Motor neuron (in vitro differentiated cells): ENCODE measurements at regions not wholly inside any gene's neighbourhood (a gene's known extent, or its start where the extent isn't known, plus 50 kb on each side); places are given as distances from the start of the nearest gene placed in this dataset.

Experiments
- ATAC-seq, 8 experiments: fragments of 200-7000 bp; cut with Tn5 transposase; replicated peaks in 6 of 8; 2 replicates each; pipeline ENCODE4 v1.8.0; 2021; ENCODE audit warnings: mild to moderate bottlenecking in 8 of 8, moderate library complexity in 8 of 8
- H3K27ac ChIP-seq, 2 donors: fragments of 250-450 bp; sonication (Bioruptor Pico); 2 replicates each; pipeline ENCODE4 v1.9.0; 2021; ENCODE audit warnings: antibody characterized with exemption in 2 of 2, mild to moderate bottlenecking in 2 of 2, moderate library complexity in 1 of 2
- H3K4me1 ChIP-seq, 2 donors: fragments of 250-450 bp; sonication (Bioruptor Pico); replicated peaks in 1 of 2; 2 replicates each; pipeline ENCODE4 v1.6.1; 2021; ENCODE audit warnings: antibody characterized with exemption in 2 of 2, mild to moderate bottlenecking in 2 of 2, moderate library complexity in 1 of 2
- H3K4me3 ChIP-seq, 5 donors: fragments of 250-450 bp; sonication (Bioruptor Pico); 2 replicates each; pipeline ENCODE4 v1.9.0; 2021; ENCODE audit warnings: antibody characterized with exemption in 5 of 5, mild to moderate bottlenecking in 5 of 5, moderate library complexity in 4 of 5
- WGBS, 10 experiments: fragments of 450-650 bp; shearing (Covaris generic); methylation state at CpG; one replicate each; pipeline ENCODE4 v1.0.0; 2022; 5-methylcytosine and 5-hydroxymethylcytosine counted together
- in situ Hi-C, 9 experiments: fragments of 400-800 bp; cut with MboI; loops; one replicate each; pipeline ENCODE4 v1.15.0; 2021; ENCODE audit warnings: low sequenced_read_pairs in 9 of 9, low pct_unique_long_range_greater_than_20kb in 2 of 9; ENCODE audit not compliant: unreplicated experiment in 9 of 9

DNA sequence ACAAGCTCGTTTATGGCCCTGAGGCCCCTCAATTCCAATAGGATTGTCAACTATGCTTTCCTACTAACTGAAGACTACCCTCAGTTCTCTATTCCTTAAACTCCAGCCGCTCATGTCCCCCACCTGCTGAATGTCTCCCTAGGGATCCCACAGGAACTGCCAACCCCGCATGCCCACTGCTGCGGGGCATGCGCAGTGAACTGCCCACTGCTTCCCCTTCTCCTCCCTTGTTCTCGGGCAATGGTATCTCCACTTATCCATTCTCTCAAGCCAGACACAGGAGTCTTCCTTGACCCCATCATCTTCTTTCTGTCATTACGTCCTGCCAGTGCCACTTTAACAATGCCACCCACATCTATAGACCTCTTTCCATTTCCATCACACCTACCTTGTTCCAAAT, 90.0 kb downstream of the FGF18 start:
- WGBS, 10 experiments: 67 to 100% (median 93%) methylated on average over 1 to 6 of the region's 7 CpGs; no CpG with 5 or more reads in 3 of the 10 experiments
- H3K4me1 ChIP-seq: no peaks in the 10 kb centered on the region
- in situ Hi-C loops: no loop called here
- H3K4me3 ChIP-seq: no peak overlapping the region
- H3K27ac ChIP-seq: no peak overlapping the region
- no peak for ATAC-seq

DNA sequence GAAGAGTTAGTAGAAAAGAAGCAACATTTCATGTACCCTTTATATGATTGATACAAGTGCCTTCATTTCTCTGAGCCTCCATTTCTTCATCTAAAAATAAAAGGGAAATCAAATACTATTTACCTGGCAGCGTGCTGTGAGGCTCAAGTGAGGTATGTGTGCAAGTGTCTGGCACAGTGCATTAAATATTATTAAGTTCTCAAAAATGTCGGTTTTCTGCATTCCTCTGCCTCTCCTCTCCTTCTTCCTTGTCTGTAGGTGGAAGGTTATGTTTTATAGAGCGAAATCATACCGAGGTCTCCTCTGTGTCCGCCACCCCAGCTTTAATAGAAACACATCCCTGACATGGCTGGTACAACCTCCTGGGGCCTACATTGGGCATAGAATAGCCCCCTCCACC, 93.0 kb downstream of the FGF18 start:
- H3K27ac ChIP-seq: no peak overlapping the region
- ATAC-seq: no peak
- no peaks in the 10 kb centered on the region for H3K4me1 ChIP-seq
- in situ Hi-C loops: no loop called here
- WGBS, 10 experiments: 64 to 100% (median 93%) methylated on average over 1 to 5 of the region's 5 CpGs; no CpG with 5 or more reads in 3 of the 10 experiments
- no peak overlapping the region for H3K4me3 ChIP-seq

DNA sequence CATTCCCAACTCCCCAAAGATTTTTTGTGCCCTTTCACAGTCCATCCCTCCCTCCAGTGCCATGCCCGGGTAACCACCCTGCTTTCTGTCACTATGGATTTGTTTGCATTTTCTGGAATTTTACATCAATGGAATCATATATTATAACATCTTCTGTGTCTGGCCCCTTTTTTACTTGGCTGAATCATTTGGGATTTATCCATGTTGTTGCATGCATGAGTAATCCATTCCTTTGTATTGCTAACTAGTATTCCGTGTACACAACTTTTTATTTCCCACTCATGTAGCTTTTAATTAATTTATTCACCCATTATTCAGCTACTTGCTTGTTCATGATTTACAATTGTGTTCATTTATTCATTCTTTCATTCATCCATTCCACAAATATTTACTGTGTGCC, 94.1 kb downstream of the FGF18 start:
- Histone ChIP-seq H3K4me1 (no peaks in the 10 kb centered on the region), H3K27ac (no peak overlapping the region), H3K4me3 (no peak overlapping the region)
- WGBS, 10 experiments: 20 to 88% (median 65%) methylated on average over 1 to 2 of the region's 2 CpGs; no CpG with 5 or more reads in 2 of the 10 experiments
- no peak for ATAC-seq
- in situ Hi-C loops: no loop called here

DNA sequence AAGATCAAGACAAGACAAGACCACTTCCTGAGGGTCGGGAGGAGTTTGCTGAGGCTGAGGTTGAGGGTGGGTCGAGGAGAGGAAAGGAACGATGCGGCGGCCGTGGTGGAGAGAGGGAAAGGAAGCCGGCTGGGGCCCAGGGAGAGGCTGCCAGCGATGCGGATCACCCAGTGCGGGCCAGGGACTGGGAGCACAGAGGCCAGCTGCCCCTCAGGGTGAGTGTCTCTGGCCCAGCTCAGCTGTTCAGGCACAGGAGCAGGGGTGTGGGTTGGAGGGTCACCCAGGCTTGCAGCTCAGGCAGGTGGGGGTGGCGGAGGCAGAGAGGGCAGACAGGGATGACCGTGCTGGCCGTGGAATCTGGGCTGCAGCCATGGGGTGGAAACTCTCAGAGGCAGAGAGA, 99.5 kb downstream of the FGF18 start:
- in situ Hi-C loops: no loop called here

DNA sequence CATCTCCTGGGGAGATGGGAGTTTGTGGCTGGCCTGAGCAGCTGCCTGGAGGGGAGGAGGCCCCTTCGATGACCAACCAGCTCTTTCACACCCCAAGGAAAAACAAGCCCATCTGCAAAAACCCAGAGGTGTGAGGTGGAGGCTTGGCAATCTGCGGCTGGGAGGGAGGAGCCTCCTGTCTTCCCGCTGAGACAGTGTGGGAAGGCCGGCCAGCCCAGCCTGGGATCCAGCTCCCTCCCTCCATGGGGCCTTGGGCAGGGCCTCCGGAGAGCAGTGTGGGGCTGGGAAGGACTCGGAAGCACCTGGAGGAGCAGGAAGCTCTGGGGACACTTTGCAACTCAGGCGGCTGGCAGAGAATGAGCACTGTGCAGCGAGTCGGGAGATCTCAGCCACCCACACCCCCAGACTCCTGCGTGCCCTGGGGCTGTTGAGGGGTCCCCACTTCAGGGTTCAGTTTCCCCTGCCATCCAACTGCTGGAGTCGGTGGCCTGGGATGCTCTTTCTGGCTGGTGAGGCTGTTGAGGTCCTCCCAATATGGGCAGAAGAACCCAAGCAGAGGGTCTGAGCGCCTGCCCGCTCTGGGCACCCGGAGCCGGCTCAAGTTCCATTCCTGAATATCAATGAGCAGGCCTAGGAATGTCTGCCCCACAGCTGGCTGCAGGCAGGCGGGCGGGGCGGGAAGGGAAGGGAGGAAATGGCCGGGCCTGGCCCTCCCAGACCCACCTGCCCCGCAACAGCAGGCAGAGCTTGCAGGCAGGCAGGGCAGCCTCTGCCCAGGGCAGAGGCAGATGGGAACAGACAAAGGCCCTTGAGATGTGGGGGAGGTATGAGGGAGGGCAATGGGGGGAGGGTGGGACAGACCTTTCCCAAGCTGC, 101.1 kb downstream of the FGF18 start:
- in situ Hi-C loops: no loop called here
- no peak overlapping the region for H3K27ac ChIP-seq
- 10 to 20% methylated on average over 2 to 3 of the region's 20 CpGs; no CpG with 5 or more reads in 8 of the 10 experiments for WGBS, 10 experiments
- ATAC-seq: peak; percentile 54 to 90 (median 78)
- peaks cover 12 to 18% of the 10 kb centered on the region in 2 donors for H3K4me1 ChIP-seq
- no peak overlapping the region for H3K4me3 ChIP-seq

More for the DNA sequence above, 99.5 kb downstream of the FGF18 start:
- no peak overlapping the region for H3K27ac ChIP-seq
- H3K4me1 ChIP-seq: peaks cover 12 to 18% of the 10 kb centered on the region in 2 donors
- 80 to 95% (median 84%) methylated on average over 1 to 10 of the region's 13 CpGs; no CpG with 5 or more reads in 7 of the 10 experiments for WGBS, 10 experiments
- no peak for ATAC-seq
- no peak overlapping the region for H3K4me3 ChIP-seq

DNA sequence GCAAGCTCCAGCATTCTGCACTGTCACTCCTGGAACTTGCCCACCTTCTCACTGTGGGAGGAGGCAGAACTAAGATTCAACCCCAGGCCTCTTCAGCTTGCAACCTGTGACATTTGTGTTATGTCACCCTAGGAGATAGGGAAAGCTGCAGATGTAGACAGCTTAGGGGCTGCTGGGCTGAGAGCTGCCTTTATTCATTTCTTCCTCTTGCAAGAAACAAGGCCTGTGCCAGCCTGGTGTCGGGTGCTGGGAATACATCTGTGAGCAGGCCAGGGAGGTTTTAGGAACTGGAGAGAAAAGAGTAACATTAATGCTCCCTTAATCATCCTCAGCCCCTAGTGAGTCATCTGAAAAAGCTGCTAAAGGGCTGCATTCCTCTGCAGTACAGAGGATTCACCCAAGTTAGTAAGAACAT, 101.8 kb downstream of the FGF18 start:
- H3K4me1 ChIP-seq: peaks cover 12 to 18% of the 10 kb centered on the region in 2 donors
- H3K27ac ChIP-seq: no peak overlapping the region
- 0 to 100% (median 60%) methylated on average over 1 of the region's 1 CpG; no CpG with 5 or more reads in 7 of the 10 experiments for WGBS, 10 experiments
- in situ Hi-C loops: no loop called here
- no peak overlapping the region for H3K4me3 ChIP-seq
- peak; percentile 32 to 83 (median 70) for ATAC-seq

DNA sequence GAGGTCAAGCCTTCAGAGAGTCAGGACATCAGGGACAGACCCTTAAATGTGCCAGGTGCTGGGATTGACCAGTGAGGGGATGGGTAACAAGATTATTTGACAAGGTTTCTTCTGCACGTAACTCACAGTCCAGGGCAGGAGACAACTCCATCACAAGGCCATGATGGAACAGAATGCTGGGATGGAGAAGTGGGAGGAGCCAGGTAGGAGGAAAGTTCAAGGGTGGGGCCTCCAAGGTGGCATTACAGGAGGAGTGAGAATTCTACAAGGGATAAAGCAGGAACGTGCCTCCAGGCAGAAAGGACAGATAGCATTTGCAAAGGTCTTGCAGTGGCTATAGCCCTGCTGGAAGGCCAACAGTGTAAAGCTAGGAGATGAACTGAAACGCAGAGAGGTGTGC, 102.2 kb downstream of the FGF18 start:
- no peak overlapping the region for H3K27ac ChIP-seq
- ATAC-seq: no peak
- WGBS, 10 experiments: 43 to 100% (median 85%) methylated on average over 1 to 3 of the region's 3 CpGs; no CpG with 5 or more reads in 3 of the 10 experiments
- peaks cover 12 to 18% of the 10 kb centered on the region in 2 donors for H3K4me1 ChIP-seq
- no peak overlapping the region for H3K4me3 ChIP-seq
- in situ Hi-C loops: no loop called here

DNA sequence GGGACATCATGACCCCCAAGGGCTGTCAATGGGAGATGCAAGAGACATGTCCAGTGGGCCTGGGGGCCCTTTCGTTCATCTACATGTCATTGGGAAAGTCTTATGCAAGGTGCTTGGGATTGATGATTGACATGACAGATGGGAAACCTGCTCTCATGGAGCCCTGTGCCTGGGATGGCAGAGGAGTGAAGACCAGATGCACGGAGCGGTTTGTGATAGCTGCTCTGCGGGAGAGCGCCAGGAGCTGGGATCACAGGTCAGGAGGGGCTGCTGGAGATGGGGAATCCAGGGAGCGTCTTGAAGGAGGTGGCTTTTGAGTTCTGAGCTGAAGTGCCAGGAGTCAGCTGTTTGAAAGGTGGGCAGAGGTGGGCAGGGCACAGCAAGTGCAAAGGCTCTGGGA, 104.3 kb downstream of the FGF18 start:
- Histone ChIP-seq H3K4me1 (peaks cover 12 to 18% of the 10 kb centered on the region in 2 donors), H3K27ac (no peak overlapping the region), H3K4me3 (no peak overlapping the region)
- in situ Hi-C loops: no loop called here
- no peak for ATAC-seq
- 85 to 100% (median 94%) methylated on average over 1 to 5 of the region's 6 CpGs; no CpG with 5 or more reads in 4 of the 10 experiments for WGBS, 10 experiments

DNA sequence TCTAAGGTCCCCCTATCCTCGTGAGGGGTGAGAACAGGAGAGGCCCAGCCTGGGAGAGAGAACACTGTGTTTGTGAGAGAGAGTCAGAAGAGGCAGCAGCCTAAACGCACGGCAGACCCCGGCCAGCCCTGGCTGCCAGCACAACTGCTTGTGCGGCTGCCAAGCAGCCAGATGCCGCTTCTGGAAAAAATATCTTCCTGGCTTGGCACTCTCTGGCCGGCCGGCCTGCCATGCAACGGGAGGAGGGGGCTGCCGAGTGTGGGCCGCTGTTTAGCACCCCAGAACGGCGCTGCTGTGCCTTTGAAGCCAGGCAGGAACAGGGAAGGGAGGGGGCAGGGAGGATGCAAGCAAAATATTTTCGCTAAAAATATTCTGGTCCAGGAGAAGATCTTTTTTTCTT, 105.0 kb downstream of the FGF18 start:
- 0 to 88% (median 50%) methylated on average over 1 to 13 of the region's 14 CpGs; no CpG with 5 or more reads in 2 of the 10 experiments for WGBS, 10 experiments
- H3K27ac ChIP-seq: no peak overlapping the region
- H3K4me3 ChIP-seq: no peak overlapping the region
- H3K4me1 ChIP-seq: peaks cover 12 to 18% of the 10 kb centered on the region in 2 donors
- in situ Hi-C loops: no loop called here
- no peak for ATAC-seq

DNA sequence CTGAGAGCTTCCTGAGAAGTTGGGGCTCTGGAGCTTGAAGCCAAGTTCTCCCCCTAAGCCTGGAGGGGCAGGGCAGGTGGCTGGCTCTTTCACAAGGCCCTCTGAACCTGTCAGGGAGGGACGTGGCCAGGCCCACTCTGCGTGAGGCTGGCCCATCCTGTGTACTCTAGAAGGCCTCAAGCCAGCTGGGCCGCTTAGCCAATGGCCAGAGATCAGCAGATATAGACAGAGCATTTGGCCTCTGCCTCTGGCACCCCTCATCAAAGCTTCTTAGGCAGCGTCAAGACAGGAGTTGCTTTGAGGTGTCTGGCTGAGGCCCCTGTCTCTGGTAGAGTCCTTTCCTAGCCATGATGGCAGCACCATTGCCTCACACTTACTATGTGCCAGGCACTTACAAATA, 105.6 kb downstream of the FGF18 start:
- in situ Hi-C loops: no loop called here
- Histone ChIP-seq H3K27ac (no peak overlapping the region), H3K4me3 (no peak overlapping the region), H3K4me1 (peaks cover 12 to 17% of the 10 kb centered on the region in 2 donors)
- 37 to 100% (median 58%) methylated on average over 1 to 4 of the region's 4 CpGs; no CpG with 5 or more reads in 6 of the 10 experiments for WGBS, 10 experiments
- ATAC-seq: no peak

DNA sequence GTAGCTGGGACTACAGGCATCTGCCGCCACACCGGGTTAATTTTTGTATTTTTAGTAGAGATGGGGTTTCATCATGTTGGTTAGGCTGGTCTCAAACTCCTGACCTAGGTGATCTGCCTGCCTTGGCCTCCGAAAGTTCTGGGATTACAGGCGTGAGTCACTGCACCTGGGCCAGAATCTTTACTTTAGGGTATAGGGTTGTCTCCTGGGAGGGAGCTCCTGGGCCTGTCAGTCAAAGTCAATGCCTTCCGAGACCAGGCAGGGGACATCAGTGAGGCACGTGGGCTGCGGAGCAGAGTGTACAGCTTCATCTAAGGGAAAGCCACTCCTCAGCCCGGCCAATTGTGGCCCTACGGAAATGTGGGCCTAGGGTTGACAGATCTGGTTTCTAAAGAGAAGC, 108.6 kb downstream of the FGF18 start:
- WGBS, 10 experiments: 88 to 100% (median 96%) methylated on average over 2 to 6 of the region's 9 CpGs; no CpG with 5 or more reads in 5 of the 10 experiments
- ATAC-seq: no peak
- H3K4me1 ChIP-seq: no peaks in the 10 kb centered on the region
- H3K4me3 ChIP-seq: no peak overlapping the region
- in situ Hi-C loops: no loop called here
- no peak overlapping the region for H3K27ac ChIP-seq

DNA sequence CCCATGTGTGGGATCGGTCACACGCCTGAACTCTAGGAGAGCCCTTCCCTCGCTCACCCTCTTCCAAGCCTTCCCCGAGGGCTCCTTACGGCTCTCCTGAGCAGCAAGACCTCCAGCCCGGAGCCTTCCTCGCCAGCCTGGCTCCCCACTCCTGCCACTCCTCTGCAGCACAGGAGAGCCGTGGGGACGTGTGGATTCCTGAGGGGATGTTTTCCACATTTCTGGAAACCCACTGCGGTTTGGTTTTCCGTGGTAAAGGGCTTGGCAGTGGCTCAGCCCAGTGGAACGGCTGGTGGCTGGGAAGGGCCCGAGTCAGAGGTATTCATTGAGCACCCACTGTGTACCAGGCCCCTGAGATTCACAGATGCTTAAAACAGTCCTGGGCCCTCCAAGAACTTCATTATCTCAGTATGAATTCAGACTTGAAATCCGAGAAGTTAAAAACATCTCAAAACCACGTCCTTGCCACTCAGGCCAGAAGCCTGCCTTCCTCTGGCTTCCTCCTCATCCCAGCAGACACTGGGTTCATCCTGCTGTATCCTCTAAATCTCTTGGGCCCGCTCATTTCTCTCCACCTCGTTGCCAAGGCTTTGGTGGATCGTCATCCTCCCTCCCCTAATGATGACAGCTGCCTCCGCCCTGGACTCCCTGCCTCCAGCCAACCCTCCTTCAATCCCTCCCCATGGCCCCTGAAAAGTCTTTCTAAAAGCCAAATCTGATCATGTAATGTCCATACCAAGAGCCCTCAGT, 109.6 kb downstream of the FGF18 start:
- ATAC-seq: no peak
- H3K4me1 ChIP-seq: no peaks in the 10 kb centered on the region
- WGBS, 10 experiments: 60 to 100% (median 85%) methylated on average over 1 to 6 of the region's 19 CpGs; no CpG with 5 or more reads in 3 of the 10 experiments
- in situ Hi-C loops: no loop called here
- no peak overlapping the region for H3K4me3 ChIP-seq
- H3K27ac ChIP-seq: no peak overlapping the region

DNA sequence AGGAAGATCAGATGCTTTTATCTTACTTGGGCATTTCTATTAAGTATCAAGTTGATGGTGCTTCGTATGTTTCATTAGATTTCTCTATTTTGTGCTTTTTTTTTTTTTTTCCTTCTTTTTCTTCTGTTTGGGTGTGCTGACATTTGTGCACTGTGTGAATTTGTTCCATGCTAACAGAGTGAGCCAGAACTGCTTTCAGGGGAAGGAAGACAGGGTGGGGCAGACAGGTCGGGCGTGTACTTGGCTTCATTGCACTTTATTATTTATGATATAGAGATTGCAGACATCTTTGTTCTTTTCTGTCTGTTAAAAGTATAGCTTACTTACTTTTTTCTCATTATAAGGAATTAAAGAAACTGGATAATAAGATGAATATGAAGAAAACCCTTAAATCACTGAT, 112.2 kb downstream of the FGF18 start:
- no peak overlapping the region for H3K27ac ChIP-seq
- H3K4me1 ChIP-seq: no peaks in the 10 kb centered on the region
- peak in 2 of 8 experiments; percentile 59 to 61 for ATAC-seq
- H3K4me3 ChIP-seq: no peak overlapping the region
- in situ Hi-C loops: no loop called here
- WGBS, 10 experiments: 15 to 100% (median 81%) methylated on average over 1 to 3 of the region's 3 CpGs
